ENCODE measurements at regions not wholly inside any gene's neighbourhood (a gene's known extent, or its start where the extent isn't known, plus 50 kb on each side); places are given as distances from the start of the nearest gene placed in this dataset.
A peak's percentile ranks its signal among the peaks of the same experiment; 100 is the strongest.

DNA sequence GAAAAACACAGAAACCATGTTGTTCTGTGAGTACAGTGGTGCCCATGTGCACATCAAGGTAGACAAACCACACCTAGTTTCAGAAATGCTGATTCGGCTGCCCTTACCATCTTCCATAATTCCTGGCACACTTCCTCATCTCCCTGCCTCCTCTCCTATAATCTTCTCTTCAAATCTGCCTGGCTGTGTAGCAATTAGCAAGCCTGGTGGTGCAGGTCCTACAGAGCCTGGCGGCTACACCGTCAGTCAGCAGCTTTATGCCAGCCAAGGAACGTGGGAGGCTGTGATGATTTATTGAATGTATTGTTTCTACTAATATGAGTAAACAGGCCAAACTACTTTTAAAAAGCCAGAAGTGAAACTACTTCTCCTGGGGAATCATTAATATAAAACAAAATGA, 106.8 kb downstream of the SEMA6D start:
- DNase-seq (ENCODE audit: low read depth) = no peak

DNA sequence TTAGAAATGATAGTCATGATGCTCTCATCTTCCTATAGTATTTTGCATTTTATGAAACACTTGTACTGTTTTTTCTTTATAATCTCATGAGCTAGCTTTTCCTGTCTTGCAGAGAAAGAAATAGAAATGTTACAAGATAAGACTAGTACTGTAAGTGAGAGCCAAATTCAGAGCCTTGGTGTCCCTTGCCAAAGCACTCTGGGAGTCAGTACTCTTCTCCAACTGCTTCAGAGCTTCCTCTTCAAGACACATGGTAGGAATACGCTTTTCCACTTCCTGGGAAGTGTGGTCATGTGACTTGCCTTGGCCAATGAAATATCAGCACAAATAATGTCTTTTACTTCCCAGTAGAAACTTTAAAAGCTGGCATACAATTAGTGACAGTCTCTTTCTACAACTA, 112.4 kb downstream of the SEMA6D start:
- no peak for DNase-seq (ENCODE audit: low read depth)

DNA sequence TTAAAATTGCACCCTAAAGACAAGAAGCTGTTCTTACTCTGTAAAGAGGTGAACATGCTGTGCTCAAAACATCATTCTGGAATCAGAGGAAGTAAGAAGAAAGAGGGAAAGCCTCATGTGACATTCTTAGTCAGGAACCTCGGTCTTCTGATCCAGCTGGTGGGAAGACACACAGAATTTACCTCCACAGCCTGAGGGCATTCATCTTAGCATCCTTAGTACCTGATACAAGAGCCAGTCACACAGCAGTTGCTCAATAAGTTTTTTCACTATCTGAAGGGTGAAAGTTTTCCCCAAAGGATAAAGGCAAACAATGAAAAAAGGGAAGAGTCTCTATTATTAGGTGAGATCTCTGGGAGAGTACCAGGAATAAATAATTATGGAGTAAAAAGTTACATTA, 116.8 kb downstream of the SEMA6D start:
- no peak for DNase-seq (ENCODE audit: low read depth)

DNA sequence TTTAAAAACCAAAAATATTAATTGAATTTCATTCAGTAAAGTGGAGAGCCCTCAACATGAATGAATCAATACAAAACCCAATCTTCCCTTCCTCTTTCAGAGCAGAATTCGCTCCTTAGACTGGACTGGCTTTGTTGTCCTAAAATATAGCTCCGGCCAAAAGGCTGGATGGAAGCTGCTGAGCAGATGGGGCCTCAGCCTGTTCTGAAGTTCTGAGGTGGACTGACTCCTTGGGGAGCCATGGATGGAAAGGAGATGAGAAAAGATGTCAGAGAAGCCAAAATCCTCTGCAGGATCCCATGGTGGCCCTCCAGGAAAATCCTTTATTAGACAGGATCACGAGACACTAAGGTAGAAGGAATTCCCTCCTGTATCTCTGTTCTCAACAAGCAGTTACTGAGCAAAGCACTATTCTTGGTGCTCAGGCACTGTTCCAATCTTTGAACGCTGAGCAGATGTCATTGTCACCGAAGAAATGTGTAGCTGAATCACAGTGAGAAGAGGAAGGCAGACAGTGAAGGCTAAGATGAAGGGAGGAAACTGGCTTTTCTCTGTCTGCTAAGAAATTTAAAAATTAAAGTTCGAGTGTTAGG, 122.0 kb downstream of the SEMA6D start:
- no peak for DNase-seq (ENCODE audit: low read depth)

DNA sequence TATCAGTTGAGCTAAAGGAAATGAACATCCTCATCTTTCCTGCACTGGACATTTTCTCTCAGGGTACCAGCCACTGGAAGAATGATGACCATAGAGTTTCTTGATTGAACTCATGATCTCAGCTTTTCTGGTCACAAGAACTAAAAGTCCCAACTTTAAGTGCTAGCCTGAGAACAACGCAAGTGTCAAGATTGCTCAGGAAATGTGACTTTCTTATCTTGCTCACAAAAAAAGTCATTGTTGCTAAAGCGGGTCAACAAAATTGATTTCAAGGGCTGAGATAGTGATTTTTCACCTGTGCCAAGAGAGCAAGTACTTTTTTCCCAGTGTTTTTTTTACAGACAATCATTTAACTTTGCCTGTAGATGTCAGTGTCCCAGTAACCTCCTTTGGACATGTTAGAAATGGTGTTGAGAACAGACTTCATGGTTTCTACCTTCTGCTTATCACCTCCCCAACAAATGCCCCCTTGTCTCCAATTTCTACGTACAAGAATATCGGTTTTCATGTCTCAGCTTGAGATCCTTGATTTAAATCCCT, 125.9 kb downstream of the SEMA6D start:
- DNase-seq (ENCODE audit: low read depth) = no peak

DNA sequence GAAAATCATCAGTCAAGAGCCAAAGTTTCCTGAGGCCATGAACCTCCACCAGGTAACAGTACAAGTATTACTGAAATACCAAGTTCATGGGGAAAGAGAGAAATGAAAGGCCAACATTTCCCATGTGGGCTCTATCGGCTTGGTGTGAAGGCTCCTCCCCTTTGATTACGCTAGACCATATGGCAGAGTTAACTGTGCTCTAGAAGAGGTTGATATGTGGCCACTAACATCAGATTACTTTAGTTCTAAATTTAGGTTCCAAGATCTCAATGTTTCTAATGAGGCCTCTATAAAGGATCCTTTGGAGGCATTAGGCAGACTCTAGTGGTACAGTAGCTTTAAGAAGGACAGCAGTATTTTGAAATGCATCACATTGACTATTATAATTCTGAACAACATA, 127.1 kb downstream of the SEMA6D start:
- no peak for DNase-seq (ENCODE audit: low read depth)

DNA sequence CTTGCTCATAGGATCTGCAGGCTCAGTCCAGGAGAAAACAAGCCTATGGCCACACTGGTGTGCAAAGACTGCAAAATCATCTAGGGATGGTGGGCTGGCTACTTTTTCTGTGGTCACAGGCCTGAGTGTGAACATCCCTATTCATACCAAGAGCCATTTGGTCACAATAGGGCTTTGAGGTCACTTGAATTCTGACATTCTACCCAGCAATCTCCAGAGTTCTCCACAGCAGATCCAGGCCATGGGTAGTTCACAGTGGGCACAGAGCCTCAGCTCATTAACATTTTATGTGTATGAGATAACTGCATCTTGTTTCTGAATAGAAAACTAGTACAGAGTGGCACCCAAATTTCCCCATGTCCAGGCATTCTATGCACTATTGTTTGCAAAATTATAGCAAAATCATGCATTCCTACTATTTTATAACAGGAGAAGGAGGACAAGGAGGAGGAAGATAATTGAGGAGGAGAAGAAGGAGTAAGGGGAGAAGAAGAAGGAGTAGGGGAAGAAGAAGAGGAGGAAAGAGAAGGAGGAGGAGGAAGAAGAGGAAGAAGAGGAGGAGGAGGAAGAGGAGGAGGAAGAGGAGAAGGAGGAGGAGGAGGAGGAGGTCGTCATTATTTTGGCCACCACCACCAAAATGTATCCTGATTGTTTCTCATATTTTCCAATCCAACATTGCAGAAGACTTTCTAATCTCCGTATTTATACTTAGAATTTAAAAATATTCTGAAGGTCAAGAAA, 129.0 kb downstream of the SEMA6D start:
- no peak for DNase-seq (ENCODE audit: low read depth)

DNA sequence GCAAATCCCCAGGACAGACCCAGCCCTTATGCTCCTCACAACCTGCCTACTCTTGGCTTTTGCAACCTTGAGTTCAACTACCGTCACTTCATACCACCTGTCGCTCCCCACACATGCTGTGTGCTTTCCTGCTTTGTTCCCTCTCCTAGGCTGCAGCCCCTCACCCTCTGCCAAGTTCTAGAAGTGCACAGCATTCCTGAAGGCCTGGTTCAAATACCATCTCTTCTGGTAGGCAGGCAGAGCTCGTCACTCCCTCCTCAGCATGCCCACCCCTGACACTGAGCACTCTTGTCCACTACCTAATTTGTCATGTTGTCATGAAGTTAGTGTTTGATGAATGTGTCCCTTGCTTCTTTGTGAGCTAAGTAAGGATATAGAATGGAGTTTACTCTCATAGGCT, 129.6 kb downstream of the SEMA6D start:
- DNase-seq (ENCODE audit: low read depth) = no peak

DNA sequence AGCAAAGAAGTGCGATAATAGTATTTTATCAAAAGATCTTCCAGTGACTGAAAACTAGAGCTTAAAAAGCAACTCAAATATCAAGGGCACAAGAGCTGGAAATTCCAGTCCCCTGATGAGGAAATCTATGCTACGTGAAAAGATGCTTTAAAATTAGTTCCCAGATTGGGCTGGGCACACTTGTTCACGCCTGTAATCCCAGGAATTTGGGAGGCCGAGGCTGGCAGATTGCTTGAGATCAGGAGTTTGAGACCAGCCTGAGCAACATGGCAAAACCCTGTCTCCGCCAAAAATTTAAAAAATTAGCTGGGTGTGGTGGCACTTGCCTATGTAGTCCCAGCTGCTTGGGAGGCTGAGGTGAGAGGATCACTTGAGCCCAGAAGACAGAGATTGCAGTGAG, 138.8 kb downstream of the SEMA6D start:
- no peak for DNase-seq (ENCODE audit: low read depth)

DNA sequence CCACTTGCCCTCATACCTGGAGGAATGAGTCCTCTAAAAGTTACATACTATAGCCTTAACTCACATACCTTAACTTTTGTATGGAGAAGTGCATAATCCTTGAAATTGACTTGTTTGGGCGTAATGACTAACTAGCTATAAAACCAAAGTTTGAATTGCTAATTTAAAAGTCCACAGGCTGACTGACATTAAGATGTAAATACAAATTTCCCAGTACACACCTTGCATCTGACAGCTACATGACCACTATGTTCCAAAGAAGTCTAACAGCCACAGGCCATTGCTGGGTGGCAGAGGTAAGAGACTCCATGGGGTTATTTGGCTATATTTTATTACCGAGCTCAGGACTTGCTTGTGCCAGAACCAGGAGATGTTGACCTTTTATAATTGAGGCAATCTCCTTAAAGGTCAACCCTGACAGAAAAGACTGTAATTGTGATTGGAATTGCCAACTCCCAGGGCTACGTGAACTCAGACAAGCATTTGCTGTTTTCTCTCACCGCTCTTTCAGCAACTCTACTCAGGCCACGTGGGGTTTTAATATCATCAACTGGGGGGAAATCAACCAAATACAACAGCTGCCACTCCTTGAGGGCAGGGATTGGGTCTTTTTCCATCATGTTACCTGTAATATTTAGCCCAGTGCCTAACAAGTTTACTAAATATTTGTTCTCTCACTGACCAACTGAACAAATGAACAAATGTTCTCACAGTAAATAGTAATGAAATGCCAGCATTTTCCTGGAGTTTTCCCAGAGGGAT, 139.9 kb downstream of the SEMA6D start:
- DNase-seq (ENCODE audit: low read depth) = no peak

DNA sequence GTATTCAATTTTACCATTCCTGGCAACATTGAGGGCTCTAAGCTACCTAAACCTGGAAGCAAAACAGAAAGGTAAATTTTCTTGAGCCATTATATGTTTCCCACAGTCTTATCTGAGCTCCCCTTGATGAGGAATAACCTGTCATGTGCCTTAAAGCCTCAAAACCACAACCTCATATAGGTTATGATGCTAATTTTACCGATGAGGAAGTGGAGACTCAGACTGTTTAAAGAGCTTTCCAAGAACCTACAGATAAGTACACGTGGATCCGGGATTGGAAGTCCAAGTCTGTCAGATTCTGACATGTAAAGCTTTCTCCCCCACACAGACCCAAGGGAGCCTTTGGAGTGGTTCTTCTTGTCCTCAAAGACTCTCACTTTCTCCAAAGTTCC, 140.5 kb downstream of the SEMA6D start:
- no peak for DNase-seq (ENCODE audit: low read depth)

DNA sequence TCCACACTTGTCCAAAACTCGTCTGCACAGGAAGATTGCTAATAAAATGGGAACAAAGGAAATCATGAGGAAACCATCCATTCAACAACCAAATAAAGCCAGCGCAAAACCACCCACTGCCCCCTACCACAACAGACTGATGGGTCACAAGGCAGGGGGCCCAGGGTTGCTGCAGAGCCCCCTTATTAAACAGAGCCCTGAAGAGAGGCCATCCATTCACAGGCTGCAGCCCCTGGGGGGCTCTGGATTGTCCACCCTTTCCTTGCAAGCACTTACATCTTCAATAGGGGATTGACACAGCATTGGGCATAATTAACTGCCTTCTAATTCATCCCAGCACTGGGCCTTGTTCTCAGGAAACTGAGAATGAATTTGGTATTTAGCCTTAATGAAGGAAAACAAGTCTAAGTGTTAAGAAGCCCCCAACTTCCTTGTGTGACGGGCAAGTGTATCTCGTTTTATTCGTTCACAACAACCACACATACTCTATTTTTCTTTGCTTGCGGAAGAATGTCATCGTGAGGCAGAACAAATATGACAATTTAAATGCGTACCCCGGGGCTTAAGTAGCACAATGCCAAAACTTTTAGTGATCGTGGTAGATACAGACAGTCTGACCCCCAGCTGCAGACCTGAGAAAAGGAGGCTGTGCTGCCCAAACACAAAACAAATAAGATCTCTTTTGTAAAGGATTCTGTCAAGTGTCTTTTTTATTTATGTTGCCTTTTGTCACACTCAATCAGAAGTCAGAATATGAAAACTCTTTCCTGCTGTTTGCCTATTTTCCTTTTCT, 144.0 kb downstream of the SEMA6D start:
- no peak for DNase-seq (ENCODE audit: low read depth)

DNA sequence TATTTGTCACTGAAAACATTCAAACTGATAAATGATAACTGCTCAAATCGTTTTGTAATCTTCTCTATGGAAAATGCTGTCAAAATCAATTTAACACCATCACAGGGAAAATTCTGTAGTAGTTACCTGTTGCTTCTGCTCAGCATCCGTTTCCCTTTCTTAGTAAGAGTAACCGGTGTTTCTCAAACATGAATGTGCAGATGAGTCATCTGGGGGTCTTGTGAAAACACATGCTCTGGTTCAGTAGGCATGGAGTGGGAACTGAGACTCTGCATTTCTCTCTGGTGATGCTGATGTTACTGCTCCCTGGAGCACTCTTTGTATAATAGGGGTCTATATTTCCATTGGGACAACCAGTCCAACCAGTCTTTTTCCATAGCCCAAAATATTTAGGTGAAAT, 145.1 kb downstream of the SEMA6D start:
- no peak for DNase-seq (ENCODE audit: low read depth)

DNA sequence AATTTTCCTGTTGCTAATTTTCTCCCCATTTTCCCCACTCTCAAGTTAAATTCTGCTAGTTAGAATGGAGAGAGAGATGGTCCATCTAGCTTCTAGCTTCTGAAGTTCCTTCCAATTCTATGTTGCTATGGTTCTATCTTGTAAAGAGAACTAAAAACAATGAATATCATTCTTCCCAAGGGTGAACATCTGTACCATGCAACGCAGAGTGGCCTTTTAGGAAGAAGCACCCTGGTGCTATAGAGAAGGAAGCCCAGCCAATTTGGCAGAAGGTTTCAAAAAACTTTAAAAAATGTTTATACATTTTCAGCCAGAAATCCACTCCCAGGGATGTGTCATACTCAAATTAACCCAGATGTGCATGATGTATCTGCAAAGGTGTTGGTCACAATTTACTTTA, 149.1 kb downstream of the SEMA6D start:
- no peak for DNase-seq (ENCODE audit: low read depth)

DNA sequence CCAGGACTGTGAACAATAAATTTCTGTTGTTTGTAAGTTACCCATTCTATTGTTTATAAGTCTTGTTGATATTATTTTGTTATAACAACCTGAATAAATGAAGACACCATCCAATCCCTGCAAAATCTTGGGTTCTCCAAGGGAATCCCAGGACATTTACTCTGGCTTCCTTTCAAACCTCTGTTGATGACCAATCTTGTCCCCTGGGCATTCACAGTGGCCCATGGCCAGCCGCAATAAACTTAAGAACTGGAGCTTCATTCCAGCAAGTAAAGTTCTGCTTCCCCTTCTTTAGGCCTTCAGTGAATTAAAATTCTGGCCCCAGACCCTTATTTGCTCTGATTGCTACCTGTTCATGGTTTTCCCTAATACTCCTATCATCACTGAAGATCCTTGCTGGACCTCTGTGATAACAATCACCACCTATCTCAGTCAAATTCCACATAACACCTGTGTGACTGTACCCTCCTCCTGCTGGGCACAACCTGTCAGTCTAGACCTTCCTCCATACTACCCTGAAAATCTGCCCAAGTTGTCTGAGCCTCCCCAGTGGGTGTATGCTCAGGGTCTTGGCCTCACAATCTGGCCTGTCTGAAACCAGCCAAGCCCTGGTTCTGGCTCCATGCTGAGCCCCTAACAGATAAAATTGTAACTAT, 153.1 kb downstream of the SEMA6D start:
- no peak for DNase-seq (ENCODE audit: low read depth)

DNA sequence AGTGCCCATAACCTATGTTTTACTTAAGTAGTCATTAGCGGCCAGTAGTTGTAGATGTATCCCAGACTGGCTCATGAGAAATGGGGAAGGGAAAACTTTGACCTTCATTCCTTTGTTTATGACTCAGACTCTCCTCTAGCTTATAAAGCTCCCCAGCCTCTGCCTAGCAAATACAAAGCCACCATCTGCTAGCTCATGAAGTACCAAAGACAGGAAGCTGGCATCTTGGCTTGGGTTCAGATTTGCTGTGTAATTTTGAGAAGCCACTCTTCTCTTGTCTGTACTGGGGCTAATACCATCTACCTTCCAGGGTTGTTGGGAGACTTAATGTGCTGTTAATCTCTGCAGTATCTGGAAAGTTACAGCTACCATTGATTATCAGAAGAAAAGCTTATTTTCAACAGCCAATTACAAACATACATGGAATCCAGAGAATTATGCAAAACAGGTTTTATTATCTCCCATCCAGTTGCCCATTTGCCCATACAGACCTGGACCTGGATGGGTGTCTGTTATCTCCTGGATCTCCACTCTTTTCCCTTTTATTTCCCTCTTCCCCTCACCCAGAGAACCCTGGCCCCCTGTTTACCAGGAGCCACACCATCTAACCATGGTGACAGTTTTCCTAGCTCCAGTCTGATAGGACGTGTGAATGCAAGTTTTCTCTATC, 153.8 kb downstream of the SEMA6D start:
- DNase-seq (ENCODE audit: low read depth) = peak; percentile 55

DNA sequence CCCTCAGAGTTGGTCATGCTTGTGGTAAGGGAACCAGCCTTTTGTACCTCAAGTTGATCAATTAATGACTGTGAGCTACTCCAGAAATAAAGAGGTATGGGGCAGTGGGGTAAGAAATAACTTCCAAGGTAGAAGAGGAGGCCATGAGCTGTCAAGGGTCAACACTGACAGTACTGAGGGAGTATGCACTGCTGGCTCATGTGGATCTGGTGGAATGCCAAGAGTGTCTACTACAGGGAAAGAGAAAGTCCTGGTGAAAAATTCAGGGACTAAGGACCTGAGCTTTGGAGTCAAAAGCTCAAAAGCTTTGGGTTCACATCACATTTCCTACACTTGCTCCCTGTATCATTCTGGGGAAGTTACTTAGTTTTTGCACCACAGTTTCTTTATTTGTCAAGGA, 154.9 kb downstream of the SEMA6D start:
- no peak for DNase-seq (ENCODE audit: low read depth)

DNA sequence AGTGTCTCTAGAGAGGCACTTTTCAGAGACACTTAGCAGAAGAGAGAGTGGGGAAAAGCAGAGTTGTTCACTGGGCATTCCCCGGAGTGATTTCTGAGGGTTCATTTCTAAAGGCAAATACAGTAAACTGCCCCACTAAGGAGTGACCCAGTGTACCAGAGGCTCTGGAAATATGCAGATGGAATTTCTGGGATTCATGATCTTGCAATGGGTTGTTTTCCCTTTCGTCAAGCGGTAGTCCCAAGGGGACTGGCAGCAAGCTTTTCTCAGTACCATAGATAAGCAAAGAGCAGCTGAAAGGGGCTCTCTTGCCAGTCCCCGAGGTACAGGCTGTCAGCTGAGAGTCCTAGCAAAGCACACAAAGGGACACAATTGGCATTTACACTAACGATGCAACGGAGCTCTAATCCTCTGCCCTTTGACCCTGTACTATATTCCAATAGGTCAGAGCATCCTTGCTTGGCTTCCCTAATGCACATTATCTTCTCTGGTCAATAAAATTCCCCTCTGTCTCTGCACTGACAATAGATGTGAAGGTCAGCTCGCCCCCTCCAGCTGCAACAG, 155.6 kb downstream of the SEMA6D start:
- DNase-seq (ENCODE audit: low read depth) = no peak

DNA sequence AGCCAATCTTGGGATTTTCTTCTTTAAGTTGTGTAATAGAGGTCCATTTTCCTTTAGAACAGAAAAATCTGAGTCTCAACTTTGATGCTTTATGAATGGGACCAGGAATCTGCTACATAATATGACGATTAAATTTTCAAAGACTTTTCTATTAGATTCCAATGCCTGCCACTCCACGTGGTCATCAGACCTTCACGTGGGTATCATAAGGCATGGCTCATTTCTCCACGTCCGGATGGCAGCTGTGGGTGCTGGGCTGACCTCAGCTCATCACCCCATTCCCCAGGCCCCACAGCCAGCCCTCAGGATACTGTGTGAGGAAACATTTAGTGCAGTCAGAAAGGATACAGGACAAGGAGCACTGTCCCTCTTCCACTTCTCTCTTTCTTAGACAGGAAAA, 159.7 kb downstream of the SEMA6D start:
- no peak for DNase-seq (ENCODE audit: low read depth)

DNA sequence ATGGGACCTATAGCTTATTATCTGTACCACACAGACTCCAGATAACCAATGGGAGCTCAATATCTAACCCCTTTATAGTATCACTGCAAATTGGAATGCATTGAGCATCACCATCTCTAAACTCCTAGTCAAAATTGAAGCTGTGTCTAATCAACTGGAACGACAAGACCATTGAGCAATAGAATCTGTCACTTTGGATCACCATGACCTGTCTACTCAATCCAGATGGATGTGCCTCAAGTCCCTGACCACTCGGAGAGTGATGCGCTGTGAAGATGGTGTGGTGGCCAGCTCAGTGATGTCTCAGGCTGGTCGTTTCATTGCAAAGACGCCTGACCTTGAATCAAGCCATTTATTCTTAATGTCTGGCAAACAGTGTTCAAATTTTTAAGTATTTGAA, 160.5 kb downstream of the SEMA6D start:
- DNase-seq (ENCODE audit: low read depth) = no peak
